HG03025 (cell line): ENCODE measurements at regions not wholly inside any gene's neighbourhood (a gene's known extent, or its start where the extent isn't known, plus 50 kb on each side); places are given as distances from the start of the nearest gene placed in this dataset.

Experiments used
- ATAC-seq: cut with Tn5 transposase; IDR thresholded peaks from one replicate; pipeline ENCODE4 v1.9.1; 2021; ENCODE audit warnings: mild to moderate bottlenecking, moderate library complexity; ENCODE audit not compliant: unreplicated experiment, low FRiP score

DNA sequence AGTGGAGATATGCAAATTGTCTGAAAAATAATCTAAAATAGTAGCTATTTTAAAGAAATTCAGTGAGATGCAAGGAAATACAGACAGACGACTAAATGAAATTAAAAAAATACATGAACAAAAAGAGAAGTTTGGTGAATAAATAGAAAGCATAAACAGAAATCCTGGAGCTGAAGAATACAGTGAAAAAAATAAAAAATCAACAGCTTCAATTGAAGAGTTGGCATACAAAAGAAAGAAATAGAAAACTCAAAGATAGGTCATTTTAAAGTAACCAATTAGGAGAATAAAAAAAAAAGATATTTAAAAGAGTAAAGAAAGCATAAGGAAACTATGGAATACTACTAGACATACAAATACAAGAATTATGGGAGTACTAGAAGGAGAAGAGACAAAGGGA is 2191.5 kb upstream of the PCDH20 start:
- ATAC-seq = no peak

DNA sequence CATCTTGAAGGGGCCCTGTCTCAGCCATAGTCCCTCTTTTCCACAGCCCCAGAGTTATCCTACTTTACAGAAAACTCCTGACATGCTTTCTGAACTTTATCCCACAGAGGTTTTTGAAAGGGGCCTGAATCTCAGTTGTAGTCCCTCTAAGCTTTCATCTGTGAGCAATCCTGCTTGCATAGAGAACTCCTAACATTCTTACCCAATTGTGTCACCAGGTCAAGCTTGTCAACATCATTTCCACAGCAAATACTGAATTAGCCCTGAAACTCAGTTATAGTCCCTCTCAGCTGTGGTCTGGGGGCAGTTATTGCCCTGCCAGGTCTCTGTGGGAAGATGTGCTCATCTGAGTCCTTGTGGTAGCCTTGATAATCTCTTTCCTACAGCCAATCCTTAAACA is 2190.3 kb upstream of the PCDH20 start:
- ATAC-seq = no peak

DNA sequence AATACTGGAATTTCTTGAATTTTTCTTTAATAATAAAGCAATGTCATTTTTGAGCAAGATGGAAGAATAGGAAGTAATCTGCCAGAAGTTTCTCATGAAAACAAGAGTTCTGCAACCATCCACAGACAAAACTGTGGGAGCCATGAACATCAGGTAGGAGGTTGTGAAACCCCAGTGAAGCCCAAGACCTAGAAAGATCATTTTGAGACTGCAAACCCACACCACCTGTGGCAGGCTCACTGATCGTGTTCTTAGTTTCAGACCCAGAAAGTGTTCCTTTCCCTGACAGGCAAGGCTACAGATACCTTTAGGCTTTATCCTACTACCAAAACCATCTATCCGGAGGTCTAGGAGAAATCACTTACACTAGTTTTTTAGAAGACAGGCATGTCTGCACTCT is 2189.8 kb upstream of the PCDH20 start:
- ATAC-seq = peak; percentile 90

DNA sequence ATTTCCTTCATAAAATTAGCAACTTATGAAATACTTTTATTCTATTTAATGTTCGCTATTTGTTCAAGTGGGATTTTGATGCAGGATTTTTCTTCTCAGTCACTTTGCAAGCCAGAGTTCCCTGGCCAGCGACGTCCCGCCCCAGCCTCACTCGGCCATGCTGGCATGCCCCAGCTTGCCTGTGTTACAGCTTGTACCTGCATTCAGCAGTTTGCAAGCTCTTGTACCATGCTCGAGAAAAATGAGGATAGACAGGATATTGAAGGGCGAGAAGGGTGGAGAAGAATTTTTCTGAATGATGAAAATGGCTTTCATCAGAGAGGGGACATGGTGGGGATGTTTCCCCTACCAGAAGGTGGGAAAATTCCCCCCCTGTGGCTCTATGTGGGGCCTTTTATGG is 2180.2 kb upstream of the PCDH20 start:
- no peak for ATAC-seq

DNA sequence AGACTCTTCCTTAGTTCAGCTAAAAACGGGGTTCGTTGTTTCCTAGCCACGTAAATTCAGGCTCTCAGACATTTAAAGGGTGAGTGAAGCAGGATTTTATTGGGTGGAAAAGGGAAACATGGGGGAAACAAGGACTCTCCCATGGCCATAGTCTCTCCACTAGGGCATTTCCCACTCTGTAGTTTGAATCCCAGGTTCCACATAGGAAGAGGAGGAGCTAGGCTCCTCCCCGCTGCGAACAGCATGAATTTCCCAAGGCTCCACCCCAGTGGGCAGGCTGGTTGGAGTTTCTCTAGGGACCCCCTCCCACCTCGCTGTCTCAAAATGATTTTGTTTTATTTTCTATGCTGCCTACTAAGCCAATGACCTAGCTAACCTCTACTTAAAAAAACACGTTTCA is 2170.8 kb upstream of the PCDH20 start:
- no peak for ATAC-seq

DNA sequence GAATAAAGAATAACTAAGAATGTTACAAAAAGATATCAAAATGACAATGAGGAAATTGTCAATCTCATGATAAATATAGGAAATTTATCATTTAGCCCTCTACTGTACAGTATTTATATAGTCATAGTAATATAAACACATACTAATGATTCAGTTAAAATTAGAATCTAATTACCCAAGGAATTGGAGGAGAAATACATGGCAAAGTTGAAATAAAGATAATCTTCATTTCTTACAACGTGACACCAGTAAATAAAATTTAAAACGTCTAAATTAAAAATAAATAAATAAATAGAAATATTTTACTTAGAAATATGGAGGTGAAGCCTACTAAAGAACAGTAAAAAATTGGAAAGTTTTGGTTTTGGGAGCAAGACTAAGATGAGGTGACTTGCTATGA is 2163.1 kb upstream of the PCDH20 start:
- no peak for ATAC-seq

DNA sequence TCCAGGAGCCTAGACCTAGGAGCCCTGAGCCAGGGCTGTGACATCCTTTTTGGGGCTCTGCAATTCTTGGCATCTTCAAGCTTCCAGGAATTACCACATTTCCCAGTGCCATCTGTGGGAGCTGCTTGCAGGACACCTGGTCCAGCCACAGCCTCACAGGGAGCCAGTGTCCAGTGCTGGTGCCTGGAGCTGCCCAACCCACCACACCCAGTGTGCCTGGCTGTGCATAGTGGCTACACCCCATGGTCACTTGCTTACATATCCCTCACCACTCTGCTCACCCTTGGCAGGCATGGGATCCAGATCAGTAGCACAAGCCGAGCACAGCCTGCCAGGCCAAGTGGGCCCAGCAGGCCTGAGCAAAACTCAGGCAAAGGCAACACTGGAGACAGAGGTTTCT is 2151.4 kb upstream of the PCDH20 start:
- no peak for ATAC-seq

DNA sequence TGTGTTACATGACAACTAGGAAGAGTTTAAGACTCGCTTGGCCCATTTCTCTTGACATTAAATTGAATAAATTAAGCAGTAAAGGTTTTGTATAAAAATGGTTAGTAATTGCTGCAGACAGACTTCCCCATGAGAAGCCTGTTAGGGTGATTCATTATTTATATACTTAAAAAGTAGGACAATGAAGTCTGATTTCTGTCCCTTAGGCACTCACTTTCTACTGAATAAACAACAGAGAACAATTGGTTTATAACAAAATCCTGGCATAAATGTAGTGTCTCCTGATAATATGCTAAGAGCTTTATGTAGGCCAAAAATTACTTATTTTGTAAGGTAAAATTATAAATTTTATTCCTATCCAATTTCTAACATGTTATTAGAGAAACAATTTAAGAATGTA is 2138.5 kb upstream of the PCDH20 start:
- no peak for ATAC-seq

DNA sequence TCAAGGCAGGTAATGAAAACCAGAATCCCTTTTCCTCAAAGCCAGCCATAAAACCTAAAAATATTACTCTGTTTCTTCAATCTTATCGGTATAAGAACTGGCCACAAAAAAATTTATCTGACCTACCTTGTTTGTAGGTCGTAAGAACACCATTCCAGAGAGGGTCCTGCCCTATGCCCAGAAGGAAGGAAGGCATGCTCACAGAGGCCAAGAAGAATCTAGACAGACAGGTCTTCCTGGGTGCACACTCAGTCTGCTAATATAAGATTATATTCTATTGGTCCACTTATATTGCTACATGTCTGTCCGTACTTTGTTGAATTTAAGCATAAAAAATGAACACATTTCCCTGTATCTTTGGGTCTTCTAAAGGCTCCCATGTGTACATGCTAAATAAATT is 2136.1 kb upstream of the PCDH20 start:
- ATAC-seq = no peak

DNA sequence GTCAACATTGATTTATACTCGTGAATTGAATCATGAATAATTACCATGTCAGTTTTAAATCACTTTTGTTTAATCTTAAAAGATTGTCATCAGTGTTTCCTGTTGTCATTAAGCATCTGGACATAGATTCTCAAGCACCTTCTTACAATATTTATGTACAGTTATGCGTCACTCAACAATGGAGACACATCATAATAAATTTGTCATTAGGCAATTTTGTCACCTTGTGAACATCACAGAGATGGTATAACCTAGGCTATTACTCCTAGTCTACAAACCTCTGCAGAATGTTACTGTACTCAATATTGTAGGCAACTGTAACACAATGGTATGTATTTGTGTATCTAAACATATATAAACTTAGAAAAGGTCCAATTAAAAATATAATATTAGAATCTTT is 2130.9 kb upstream of the PCDH20 start:
- no peak for ATAC-seq

DNA sequence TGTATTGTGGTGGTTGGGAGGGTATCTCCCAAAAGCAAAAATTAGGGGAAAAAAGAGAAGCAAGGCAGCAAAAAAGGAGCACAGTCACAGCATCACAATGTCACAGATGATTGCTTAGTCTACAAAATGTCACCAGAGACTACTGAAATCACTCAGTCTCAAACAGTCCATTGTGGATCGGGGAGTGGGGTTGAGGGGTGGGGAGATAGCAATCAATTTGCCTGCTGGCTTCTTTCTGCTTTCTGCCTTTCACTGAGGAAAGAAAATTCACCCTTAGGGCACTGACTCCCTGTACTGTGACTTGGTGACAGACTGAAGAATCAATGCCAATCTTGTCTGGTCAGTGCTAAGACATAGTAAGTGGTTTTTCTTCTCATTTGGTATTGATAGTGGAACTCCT is 2127.1 kb upstream of the PCDH20 start:
- ATAC-seq = no peak

DNA sequence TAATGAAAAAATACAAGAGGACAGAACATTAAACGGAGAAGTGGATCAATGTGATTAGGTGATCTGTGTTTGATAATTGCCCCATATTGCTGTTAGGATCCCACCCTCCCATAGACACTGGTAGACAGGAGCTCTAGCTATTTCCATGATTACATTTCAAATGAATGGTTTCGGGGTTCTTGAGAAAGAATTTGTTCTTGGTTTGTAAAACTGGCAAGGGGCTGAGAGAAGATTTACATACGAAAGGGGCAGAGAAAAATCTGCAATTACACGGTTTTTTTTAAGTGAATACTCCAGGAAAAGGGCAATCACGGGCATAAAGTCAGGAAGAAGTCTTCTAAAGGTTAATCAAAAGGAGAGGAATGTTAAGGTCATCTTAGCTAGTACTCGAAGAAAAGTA is 2125.7 kb upstream of the PCDH20 start:
- no peak for ATAC-seq

DNA sequence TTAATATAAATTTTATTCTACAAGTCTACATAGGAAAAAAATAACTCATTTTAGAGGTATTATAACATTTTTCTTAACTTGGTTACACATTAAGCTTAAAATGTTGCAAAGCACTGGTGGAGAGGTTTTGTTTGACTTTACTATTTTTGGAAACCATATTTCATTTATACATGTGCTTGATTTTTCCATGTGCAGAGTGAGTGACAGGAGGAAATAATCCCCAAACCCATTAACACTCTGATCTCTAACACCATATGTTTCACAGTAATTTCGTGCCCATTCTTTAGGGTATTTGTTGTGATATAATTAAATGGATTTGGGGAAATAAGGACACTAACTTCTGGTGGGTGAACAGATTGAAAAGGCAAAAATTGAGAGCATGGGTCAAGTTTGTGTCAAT is 2124.4 kb upstream of the PCDH20 start:
- no peak for ATAC-seq

DNA sequence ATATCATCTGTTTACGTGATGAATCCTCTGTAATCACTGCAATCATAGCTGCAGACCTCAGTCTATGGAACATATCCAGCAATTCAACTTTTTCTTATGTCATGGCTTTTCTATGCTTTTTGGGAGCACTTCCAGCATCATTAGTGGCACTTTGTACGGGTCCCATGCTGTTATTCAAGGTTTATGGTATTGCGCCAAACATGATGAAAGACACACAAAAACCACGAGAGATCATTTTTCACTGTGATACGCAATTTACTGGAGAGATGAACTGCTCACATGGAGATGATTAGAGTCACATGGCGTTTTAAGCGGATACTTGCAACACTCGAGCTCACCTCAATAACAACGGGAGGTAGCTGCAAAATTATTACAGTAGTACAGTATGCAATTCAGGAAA is 2101.7 kb upstream of the PCDH20 start:
- no peak for ATAC-seq

DNA sequence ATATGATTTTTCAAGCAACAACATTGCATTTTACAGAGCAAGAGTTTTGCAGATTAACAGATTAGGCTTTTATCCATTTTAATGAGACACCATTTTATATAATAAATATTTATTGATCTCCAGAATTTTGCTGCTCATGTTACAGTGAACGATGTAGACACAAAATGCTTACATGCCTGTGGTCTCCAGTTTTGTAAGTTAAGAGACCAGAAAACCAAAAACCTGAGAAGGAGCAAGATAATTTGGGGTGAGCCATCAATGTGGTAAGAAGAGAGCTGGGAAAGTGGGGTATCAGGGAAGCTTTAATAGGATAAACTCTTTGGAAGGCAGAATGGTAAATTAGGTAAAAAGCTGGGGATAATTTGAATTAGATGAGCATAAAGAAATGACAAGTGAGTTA is 2100.5 kb upstream of the PCDH20 start:
- ATAC-seq = no peak

DNA sequence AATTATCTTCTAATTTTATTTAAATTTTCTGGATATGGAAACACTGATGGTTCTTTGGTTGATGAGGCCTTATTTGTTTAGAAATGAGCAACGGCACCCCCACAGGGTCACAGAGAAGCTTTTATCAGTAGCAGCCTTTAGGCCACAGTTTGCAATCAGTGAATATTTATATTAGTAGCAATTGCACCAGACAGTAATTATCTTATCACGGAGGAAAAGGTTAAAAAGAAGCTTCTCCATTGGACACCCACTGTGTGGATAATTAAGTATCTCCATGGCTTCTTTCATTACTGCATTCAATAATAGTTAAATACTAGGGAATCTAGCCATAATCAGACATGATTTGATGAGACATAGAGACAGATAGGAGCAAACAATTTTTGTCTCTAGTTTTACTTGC is 2099.2 kb upstream of the PCDH20 start:
- ATAC-seq = no peak

DNA sequence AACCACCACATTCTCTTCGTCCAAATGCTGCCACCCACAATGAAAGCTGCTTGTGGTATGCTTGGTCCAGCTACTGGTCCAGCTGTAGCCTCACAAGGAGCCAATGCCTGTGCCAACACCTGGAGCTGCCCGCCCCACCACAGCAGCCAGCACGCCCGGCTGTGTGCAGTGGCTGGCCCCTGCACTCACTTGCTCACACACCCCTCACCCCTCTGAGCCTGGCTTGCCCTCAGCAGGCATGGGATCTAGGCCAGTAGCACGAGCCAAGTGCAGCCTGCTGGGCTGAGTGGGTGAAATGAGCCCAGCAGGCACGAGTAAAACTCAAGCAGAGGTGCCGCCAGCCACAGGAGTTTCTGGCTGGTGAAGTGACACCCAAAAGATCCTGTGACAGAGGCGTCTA is 2096.4 kb upstream of the PCDH20 start:
- no peak for ATAC-seq

DNA sequence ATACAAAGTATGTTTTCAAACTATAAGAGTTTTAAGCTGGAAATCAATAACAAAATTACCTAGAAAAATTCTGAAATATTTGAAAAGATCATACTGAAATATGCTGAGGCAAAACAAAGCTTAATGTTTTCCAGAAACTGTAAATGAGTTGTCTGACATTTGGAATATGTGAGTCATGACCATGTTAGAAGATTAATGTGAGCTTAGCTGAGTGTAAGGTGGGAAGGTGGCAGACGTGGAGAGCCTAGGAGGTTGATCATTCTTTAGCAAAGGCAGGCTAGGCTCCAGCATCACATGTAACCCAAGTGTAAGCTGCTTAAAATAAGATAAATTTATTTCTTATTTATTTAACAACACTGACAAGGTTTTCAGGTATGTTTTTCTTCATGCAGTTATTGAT is 2086.1 kb upstream of the PCDH20 start:
- ATAC-seq = no peak

DNA sequence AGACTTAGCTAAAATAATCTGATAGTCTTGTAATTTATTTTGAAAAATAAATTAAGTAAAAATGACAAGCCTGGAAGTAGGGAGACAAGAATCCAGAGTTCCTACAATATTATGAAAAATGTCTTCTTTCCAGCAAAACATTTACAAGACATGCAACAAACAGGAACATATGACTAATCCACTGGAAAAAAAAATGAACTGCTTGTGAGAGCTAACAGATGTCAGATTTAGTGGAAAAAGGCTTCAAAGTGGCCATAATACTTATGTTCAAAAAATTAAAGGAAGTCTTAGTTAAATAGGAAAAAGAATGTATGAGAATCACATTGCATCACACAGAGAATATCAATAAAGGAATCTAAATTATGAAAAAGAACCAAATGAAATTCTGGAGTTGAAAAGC is 2082.0 kb upstream of the PCDH20 start:
- no peak for ATAC-seq

DNA sequence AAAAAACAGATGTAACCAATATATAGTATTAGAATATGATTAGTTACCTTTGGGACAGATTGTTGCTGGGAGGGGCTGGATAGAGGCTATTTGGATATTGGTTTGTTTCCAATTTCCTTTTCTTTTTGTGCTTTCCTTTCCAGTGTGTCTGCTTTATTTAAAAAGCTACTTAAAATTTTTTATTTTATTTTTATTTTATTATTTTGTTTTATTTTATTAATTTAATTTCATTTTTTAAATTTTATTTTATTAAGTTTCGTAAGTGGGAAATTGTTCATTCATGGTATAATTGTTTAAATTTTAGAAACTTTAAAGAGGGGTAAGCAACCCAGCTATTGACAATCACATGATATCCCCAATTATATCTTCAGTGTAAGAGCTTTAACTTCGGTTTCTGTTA is 2077.0 kb upstream of the PCDH20 start:
- ATAC-seq = no peak

DNA sequence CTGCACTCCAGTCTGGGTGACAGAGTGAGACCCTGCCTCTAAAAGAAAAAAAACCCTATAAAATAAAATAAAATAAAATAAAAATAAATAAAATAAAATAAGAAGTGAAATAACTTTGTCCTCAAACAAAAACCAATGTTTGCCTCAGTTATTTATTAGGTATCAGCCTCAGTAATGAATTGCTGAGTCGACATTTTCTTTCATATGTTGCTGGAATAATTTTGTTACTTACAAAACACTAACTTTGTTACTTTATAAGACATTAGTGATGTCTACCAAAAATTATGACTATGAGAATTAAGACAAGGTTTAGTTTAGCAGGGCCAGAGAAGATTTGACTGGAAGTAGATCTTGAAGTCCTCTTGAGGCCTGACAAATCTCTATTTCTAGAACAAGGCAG is 2074.5 kb upstream of the PCDH20 start:
- no peak for ATAC-seq

DNA sequence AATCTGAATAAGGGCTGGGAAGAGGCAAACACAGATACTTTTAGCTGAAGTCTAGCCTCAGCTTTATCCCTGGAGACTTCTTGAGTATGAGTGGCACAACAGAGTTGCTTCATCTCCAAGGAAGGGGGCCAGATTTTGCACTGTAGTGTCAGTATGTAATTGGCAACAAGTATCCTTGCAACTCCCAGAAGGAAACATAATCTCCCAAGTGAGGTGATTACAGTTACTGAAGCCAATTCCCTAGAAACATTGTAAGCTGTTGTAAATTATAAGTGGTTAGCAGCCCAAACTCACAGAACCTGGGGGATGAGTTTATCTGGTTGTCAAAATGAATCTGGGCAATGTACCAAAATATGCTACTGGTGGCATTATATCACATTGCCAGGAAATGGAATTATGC is 2065.7 kb upstream of the PCDH20 start:
- no peak for ATAC-seq

DNA sequence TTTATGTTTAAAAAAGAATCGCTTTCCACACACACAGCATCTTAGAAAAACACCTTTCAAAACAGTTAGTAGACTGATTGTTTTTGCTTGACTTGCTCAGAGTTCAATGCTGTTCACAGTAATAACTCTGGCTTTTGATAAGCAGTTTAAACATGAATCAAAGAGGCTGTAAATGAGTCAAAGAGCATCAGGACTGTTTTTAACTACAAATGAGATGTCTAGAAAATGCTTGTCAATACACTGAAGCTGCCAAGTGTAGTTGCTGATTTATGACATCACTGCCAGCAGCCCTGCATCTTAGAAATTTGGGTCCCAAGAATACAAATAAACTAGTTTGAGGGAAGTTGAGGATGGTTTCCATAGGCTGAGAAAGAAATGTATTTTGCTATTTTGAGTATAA is 2057.1 kb upstream of the PCDH20 start:
- ATAC-seq = no peak
